IMR-90 (cell line): ENCODE measurements at regions not wholly inside any gene's neighbourhood (a gene's known extent, or its start where the extent isn't known, plus 50 kb on each side); places are given as distances from the start of the nearest gene placed in this dataset.

Experiments
- ATAC-seq: fragments of 200-7000 bp; cut with Tn5 transposase; 2 replicates; pipeline ENCODE4 v1.9.1; 2020; ENCODE audit warnings: low read depth, mild to moderate bottlenecking, moderate library complexity
- BruUV-seq: library from RNA; stranded (reverse); fragments of 400-500 nt; replicated peaks from 2 replicates; lab custom pipeline; 2021; lab: Mats Ljungman, UMichigan
- CTCF ChIA-PET: fragments of 300-600 bp; formaldehyde crosslinking; extraction: SDS; loops from one replicate; lab custom pipeline; 2021; ENCODE audit warnings: antibody characterized with exemption; lab: Yijun Ruan, JAX
- POLR2A ChIA-PET: fragments of 300-600 bp; sonication (Branson Sonifier 250); formaldehyde crosslinking; loops from one replicate; lab custom pipeline; 2022; ENCODE audit warnings: antibody characterized with exemption; ENCODE audit not compliant: unreplicated experiment; lab: Charles Lee
- DNase-seq: peaks from one replicate; pipeline ENCODE4 v3.0.0; 2013
- H2AFZ ChIP-seq: replicated peaks from 2 replicates; pipeline ENCODE3; 2013; ENCODE audit warnings: low read length, mild to moderate bottlenecking; ENCODE audit not compliant: poor library complexity
- H2AK5ac ChIP-seq: 2 replicates; pipeline ENCODE4 v1.6.1; 2013; ENCODE audit warnings: low read depth, low read length, inconsistent platforms
- H2AK9ac ChIP-seq: replicated peaks from 2 replicates; pipeline ENCODE3; 2013; ENCODE audit warnings: mild to moderate bottlenecking, low read depth, low read length, moderate library complexity; ENCODE audit not compliant: poor library complexity
- H2BK120ac ChIP-seq: 2 replicates; pipeline ENCODE4 v1.6.1; 2013; ENCODE audit warnings: low read depth, low read length, inconsistent platforms
- H2BK15ac ChIP-seq: 3 replicates; pipeline ENCODE4 v1.6.1; 2013; ENCODE audit warnings: low read depth, low read length, inconsistent platforms
- H2BK20ac ChIP-seq: 2 replicates; pipeline ENCODE4 v1.6.1; 2013; ENCODE audit warnings: low read depth, mild to moderate bottlenecking, inconsistent platforms, low read length, moderate library complexity
- H2BK5ac ChIP-seq: 2 replicates; pipeline ENCODE4 v1.6.1; 2013; ENCODE audit warnings: mild to moderate bottlenecking, low read depth, low read length, inconsistent platforms; ENCODE audit not compliant: poor library complexity, severe bottlenecking
- H3K14ac ChIP-seq: replicated peaks from 2 replicates; pipeline ENCODE4 v1.6.1; 2013; ENCODE audit warnings: low read depth, low read length, inconsistent platforms
- H3K18ac ChIP-seq: 2 replicates; pipeline ENCODE4 v1.6.1; 2013; ENCODE audit warnings: low read depth, low read length, control low read depth
- H3K23ac ChIP-seq: 2 replicates; pipeline ENCODE4 v1.6.1; 2013; ENCODE audit warnings: low read depth, low read length, inconsistent platforms
- H3K27ac ChIP-seq: 2 replicates; pipeline ENCODE4 v1.5.1; 2013; ENCODE audit warnings: mild to moderate bottlenecking, control low read depth, low read length; ENCODE audit not compliant: insufficient read depth
- H3K27me3 ChIP-seq: 2 replicates; pipeline ENCODE4 v1.6.1; 2013; ENCODE audit warnings: low read length; ENCODE audit not compliant: control insufficient read depth, insufficient read depth
- H3K36me3 ChIP-seq: 2 replicates; pipeline ENCODE4 v1.6.1; 2013; ENCODE audit warnings: low read length, mixed read lengths; ENCODE audit not compliant: control insufficient read depth, insufficient read depth
- H3K4ac ChIP-seq: 2 replicates; pipeline ENCODE4 v1.6.1; 2013; ENCODE audit warnings: low read depth, low read length, inconsistent platforms
- H3K4me1 ChIP-seq: 2 replicates; pipeline ENCODE4 v1.6.1; 2013; ENCODE audit warnings: low read length, mixed read lengths; ENCODE audit not compliant: control insufficient read depth, insufficient read depth
- H3K4me2 ChIP-seq: 2 replicates; pipeline ENCODE4 v1.6.1; 2013; ENCODE audit warnings: low read depth, mild to moderate bottlenecking, control low read depth, low read length, moderate library complexity
- H3K4me3 ChIP-seq: 2 replicates; pipeline ENCODE4 v1.5.1; 2013; ENCODE audit warnings: low read depth, mild to moderate bottlenecking, control low read depth, low read length, moderate library complexity; ENCODE audit not compliant: insufficient read depth
- H3K56ac ChIP-seq: 2 replicates; pipeline ENCODE4 v1.6.1; 2013; ENCODE audit warnings: low read length, inconsistent platforms; ENCODE audit not compliant: insufficient read depth; ENCODE audit errors: extremely low read depth
- H3K79me1 ChIP-seq, 2 experiments: 2 replicates each; pipeline ENCODE4 v1.6.1; 2013; ENCODE audit warnings: low read length in 2 of 2, inconsistent platforms in 1 of 2, low read depth in 1 of 2
- H3K9ac ChIP-seq: 2 replicates; pipeline ENCODE4 v1.6.1; 2013; ENCODE audit warnings: low read depth, low read length, control low read depth
- H3K9me1 ChIP-seq: 2 replicates; pipeline ENCODE4 v1.6.1; 2013; ENCODE audit warnings: low read length, inconsistent platforms; ENCODE audit not compliant: insufficient read depth
- H3K9me3 ChIP-seq: 2 replicates; pipeline ENCODE4 v1.6.1; 2013; ENCODE audit warnings: low read length; ENCODE audit not compliant: control insufficient read depth, insufficient read depth
- H4K20me1 ChIP-seq: 2 replicates; pipeline ENCODE4 v1.6.1; 2013; ENCODE audit warnings: low read length, inconsistent platforms; ENCODE audit not compliant: insufficient read depth
- H4K5ac ChIP-seq: 2 replicates; pipeline ENCODE4 v1.6.1; 2013; ENCODE audit warnings: mild to moderate bottlenecking, low read depth, low read length, control low read depth
- H4K8ac ChIP-seq, 2 experiments: 2 replicates each; pipeline ENCODE4 v1.6.1; 2013; ENCODE audit warnings: low read depth in 2 of 2, low read length in 2 of 2, control low read depth in 1 of 2, inconsistent platforms in 1 of 2
- H4K91ac ChIP-seq: 2 replicates; pipeline ENCODE4 v1.6.1; 2013; ENCODE audit warnings: low read depth, low read length, inconsistent platforms; ENCODE audit not compliant: insufficient read depth
- CEBPB ChIP-seq: IDR thresholded peaks from 2 replicates; pipeline ENCODE4 v1.6.1; 2012; ENCODE audit warnings: low read depth, low read length, improper control_type of control experiment
- CTCF ChIP-seq: conservative IDR thresholded peaks from 2 replicates; pipeline ENCODE4 v1.5.1; 2012; ENCODE audit warnings: mild to moderate bottlenecking, low read depth, low read length, improper control_type of control experiment
- MAFK ChIP-seq: IDR thresholded peaks from 2 replicates; pipeline ENCODE4 v1.6.1; 2012; ENCODE audit warnings: low read depth, low read length, improper control_type of control experiment
- MAZ ChIP-seq: IDR thresholded peaks from 2 replicates; pipeline ENCODE4 v1.6.1; 2012; ENCODE audit warnings: low read depth, mild to moderate bottlenecking, low read length, improper control_type of control experiment, moderate library complexity, borderline replicate concordance
- NFE2L2 ChIP-seq: fragments of 150-350 bp; IDR thresholded peaks from 2 replicates; pipeline ENCODE4 v1.6.1; 2016; ENCODE audit warnings: low read depth, mild to moderate bottlenecking, low read length
- POLR2A ChIP-seq: IDR thresholded peaks from 2 replicates; pipeline ENCODE4 v1.6.1; 2012; ENCODE audit warnings: mild to moderate bottlenecking, low read depth, low read length
- RAD21 ChIP-seq: IDR thresholded peaks from 2 replicates; pipeline ENCODE4 v1.6.1; 2012; ENCODE audit warnings: low read length, improper control_type of control experiment
- RCOR1 ChIP-seq: IDR thresholded peaks from 2 replicates; pipeline ENCODE4 v1.6.1; 2012; ENCODE audit warnings: mild to moderate bottlenecking, low read length, improper control_type of control experiment; ENCODE audit not compliant: insufficient replicate concordance
- RFX5 ChIP-seq: IDR thresholded peaks from 2 replicates; pipeline ENCODE4 v1.8.0; 2012; ENCODE audit warnings: low read depth, mild to moderate bottlenecking, low read length, moderate library complexity
- SMC3 ChIP-seq: fragments of 150-350 bp; IDR thresholded peaks from 2 replicates; pipeline ENCODE4 v1.6.1; 2016; ENCODE audit warnings: low read depth, mild to moderate bottlenecking, antibody characterized with exemption, low read length, moderate library complexity
- WGBS, 2 experiments: methylation state at CpG; one replicate each; pipeline versions ENCODE4 v1.1.5 to v1.1.7; 2013; ENCODE audit warnings: missing lambda C conversion rate in 2 of 2; ENCODE audit not compliant: insufficient read length in 1 of 2; ENCODE audit errors: extremely low coverage in 2 of 2; 5-methylcytosine and 5-hydroxymethylcytosine counted together
- dilution Hi-C: fragments of 300-500 bp; cut with HindIII; formaldehyde crosslinking; loops from one replicate; pipeline ENCODE4 v1.14.3; 2018; ENCODE audit warnings: low sequenced_read_pairs; ENCODE audit not compliant: unreplicated experiment
- in situ Hi-C: fragments of 300-500 bp; cut with MboI; formaldehyde crosslinking; loops from 3 replicates; pipeline ENCODE4 v1.14.3; 2019; ENCODE audit warnings: low sequenced_read_pairs, inconsistent platforms, mixed read lengths
- intact Hi-C: fragments of 100-400 bp; cut with micrococcal nuclease; formaldehyde crosslinking; loops from 2 replicates; pipeline ENCODE4 v1.10.0; 2022
- TF ChIP-seq, protein P1 (sequence below): fragments of 150-350 bp; IDR thresholded peaks from 2 replicates; pipeline ENCODE4 v1.6.1; 2016; ENCODE audit warnings: low read depth, mild to moderate bottlenecking, low read length, moderate library complexity, borderline replicate concordance
- TF ChIP-seq, protein P2 (sequence below): fragments of 150-350 bp; IDR thresholded peaks from 2 replicates; pipeline ENCODE4 v1.6.1; 2017; ENCODE audit warnings: mild to moderate bottlenecking, antibody characterized with exemption, low read length, low read depth

GRCh38 chr7:98459529-98459928 lies 58.6 kb upstream of the BAIAP2L1 start:
- Histone ChIP-seq H3K27ac (no peak overlapping the region), H2BK5ac (no peak overlapping the region), H3K4ac (no peak overlapping the region), H2BK120ac (no peak overlapping the region), H3K9me3 (no peaks in the 10 kb centered on the region), H4K5ac (no peak overlapping the region), H2BK15ac (no peak overlapping the region), H3K18ac (no peak overlapping the region), H3K9me1 (no peaks in the 10 kb centered on the region), H3K9ac (no peak overlapping the region), H3K4me1 (no peaks in the 10 kb centered on the region), H2AK5ac (no peak overlapping the region), H3K4me2 (no peak overlapping the region), H2AFZ (no peak overlapping the region), H3K14ac (no peak overlapping the region), H4K91ac (no peak overlapping the region), H4K8ac (no peak overlapping the region), H3K79me1 (no peaks in the 10 kb centered on the region), H3K23ac (no peak overlapping the region), H3K4me3 (no peak overlapping the region), H4K20me1 (no peaks in the 10 kb centered on the region), H3K27me3 (no peaks in the 10 kb centered on the region; the same call in 1 of the 2 replicates), H3K56ac (no peak overlapping the region), H3K36me3 (no peaks in the 10 kb centered on the region), H2BK20ac (no peak overlapping the region), H2AK9ac (no peak overlapping the region)
- TF ChIP-seq MAZ (no peak), RCOR1 (no peak), CEBPB (no peak), NFE2L2 (no peak), RAD21 (no peak), MAFK (no peak), SMC3 (no peak), POLR2A (no peak), RFX5 (no peak), CTCF (no peak)
- TF ChIP-seq, protein P1, sequence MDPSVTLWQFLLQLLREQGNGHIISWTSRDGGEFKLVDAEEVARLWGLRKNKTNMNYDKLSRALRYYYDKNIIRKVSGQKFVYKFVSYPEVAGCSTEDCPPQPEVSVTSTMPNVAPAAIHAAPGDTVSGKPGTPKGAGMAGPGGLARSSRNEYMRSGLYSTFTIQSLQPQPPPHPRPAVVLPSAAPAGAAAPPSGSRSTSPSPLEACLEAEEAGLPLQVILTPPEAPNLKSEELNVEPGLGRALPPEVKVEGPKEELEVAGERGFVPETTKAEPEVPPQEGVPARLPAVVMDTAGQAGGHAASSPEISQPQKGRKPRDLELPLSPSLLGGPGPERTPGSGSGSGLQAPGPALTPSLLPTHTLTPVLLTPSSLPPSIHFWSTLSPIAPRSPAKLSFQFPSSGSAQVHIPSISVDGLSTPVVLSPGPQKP: no peak
- TF ChIP-seq, protein P2, sequence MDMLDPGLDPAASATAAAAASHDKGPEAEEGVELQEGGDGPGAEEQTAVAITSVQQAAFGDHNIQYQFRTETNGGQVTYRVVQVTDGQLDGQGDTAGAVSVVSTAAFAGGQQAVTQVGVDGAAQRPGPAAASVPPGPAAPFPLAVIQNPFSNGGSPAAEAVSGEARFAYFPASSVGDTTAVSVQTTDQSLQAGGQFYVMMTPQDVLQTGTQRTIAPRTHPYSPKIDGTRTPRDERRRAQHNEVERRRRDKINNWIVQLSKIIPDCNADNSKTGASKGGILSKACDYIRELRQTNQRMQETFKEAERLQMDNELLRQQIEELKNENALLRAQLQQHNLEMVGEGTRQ: no peak
- DNase-seq (no peak), ATAC-seq (no peak)
- ChIA-PET POLR2A (interaction anchor here (0.5 kb wide), 1 partner anchor 119 kb away, joined by 3 read pairs; no protein-coding TSS in a partner anchor), CTCF (no interaction called here)
- intact Hi-C loops (no loop called here), in situ Hi-C loops (no loop called here), dilution Hi-C loops (no loop called here)
- 89% methylated on average over 1 of the region's 4 CpGs; no CpG with 5 or more reads in 1 of the 2 experiments for WGBS, 2 experiments
- no TSS peak for BruUV-seq
